ENCODE measurements at regions not wholly inside any gene's neighbourhood (a gene's known extent, or its start where the extent isn't known, plus 50 kb on each side); places are given as distances from the start of the nearest gene placed in this dataset.
"Not testable (repeated sequence)": the region's sequence is repeated elsewhere in the genome, so short reads cannot be mapped to it uniquely, and the experiment has no call there.

- H3K9me3 ChIP-seq (ENCODE audit: low read length), result no peaks in the 10 kb centered on the region
- H4K20me1 ChIP-seq (ENCODE audit: insufficient read depth, low read length), result no peaks in the 10 kb centered on the region
- 0 out of 2 replicates have a peak, but pooled peaks cover 4% of the 10 kb centered on the region for H3F3A ChIP-seq (ENCODE audit: insufficient read depth, low read length)
- H3K79me2 ChIP-seq (ENCODE audit: insufficient read depth, low read length), result no peaks in the 10 kb centered on the region
- H3K27me3 ChIP-seq (ENCODE audit: insufficient read depth, low read length), result no peaks in the 10 kb centered on the region
- H3K27ac ChIP-seq (ENCODE audit: low read depth, low read length, poor library complexity, severe bottlenecking), result peak overlapping the region; percentile 81
- peaks cover 41% of the 10 kb centered on the region for H3K4me1 ChIP-seq (ENCODE audit: insufficient read depth, low read length, severe bottlenecking)
- H2AFZ ChIP-seq (ENCODE audit: low read length), result no peak overlapping the region
- H3K36me3 ChIP-seq (ENCODE audit: insufficient read depth, low read length), result no peaks in the 10 kb centered on the region
- H3K4me3 ChIP-seq (ENCODE audit: low read depth, low read length, poor library complexity, severe bottlenecking), result no peak overlapping the region
- H3K4me2 ChIP-seq (ENCODE audit: low read length), result peak overlapping the region; percentile 54
- no peak for TF ChIP-seq EZH2 (IDR thresholded peaks at IDR 0.05; ENCODE audit: borderline replicate concordance, low read length)
- no peak for TF ChIP-seq CTCF (IDR thresholded peaks at IDR 0.05; ENCODE audit: low read length)
- no peaks in the 10 kb centered on the region for H3K9me2 ChIP-seq (ENCODE audit: low read depth, low read length)
- H3K9ac ChIP-seq (ENCODE audit: low read length), result peak overlapping the region; percentile 20
Observed at GRCh38 chr2:230636684-230637271, 75.9 kb upstream of the CAB39 start.

- H4K20me1 ChIP-seq (ENCODE audit: insufficient read depth, low read length); H3K79me2 ChIP-seq (ENCODE audit: insufficient read depth, low read length); H3K4me3 ChIP-seq (ENCODE audit: low read depth, low read length, poor library complexity, severe bottlenecking); H3K27me3 ChIP-seq (ENCODE audit: insufficient read depth, low read length); H3K9me2 ChIP-seq (ENCODE audit: low read depth, low read length); H3F3A ChIP-seq (ENCODE audit: insufficient read depth, low read length); H3K36me3 ChIP-seq (ENCODE audit: insufficient read depth, low read length); H2AFZ ChIP-seq (ENCODE audit: low read length); H3K9ac ChIP-seq (ENCODE audit: low read length); H3K9me3 ChIP-seq (ENCODE audit: low read length); H3K4me2 ChIP-seq (ENCODE audit: low read length): not testable (repeated sequence)
- Histone ChIP-seq H3K27ac (ENCODE audit: low read depth, low read length, poor library complexity, severe bottlenecking) (peak overlapping the region; percentile 81), H3K4me1 (ENCODE audit: insufficient read depth, low read length, severe bottlenecking) (peaks cover 44% of the 10 kb centered on the region)
Observed at GRCh38 chr2:230637486-230637885, 75.2 kb upstream of the CAB39 start.

- Histone ChIP-seq H3K36me3 (ENCODE audit: insufficient read depth, low read length) (no peaks in the 10 kb centered on the region), H3F3A (ENCODE audit: insufficient read depth, low read length) (0 out of 2 replicates have a peak, but pooled peaks cover 4% of the 10 kb centered on the region), H3K9ac (ENCODE audit: low read length) (no peak overlapping the region), H3K27me3 (ENCODE audit: insufficient read depth, low read length) (no peaks in the 10 kb centered on the region), H3K79me2 (ENCODE audit: insufficient read depth, low read length) (no peaks in the 10 kb centered on the region), H2AFZ (ENCODE audit: low read length) (no peak overlapping the region), H3K27ac (ENCODE audit: low read depth, low read length, poor library complexity, severe bottlenecking) (no peak overlapping the region), H3K4me3 (ENCODE audit: low read depth, low read length, poor library complexity, severe bottlenecking) (no peak overlapping the region), H3K4me1 (ENCODE audit: insufficient read depth, low read length, severe bottlenecking) (peaks cover 55% of the 10 kb centered on the region), H3K9me2 (ENCODE audit: low read depth, low read length) (no peaks in the 10 kb centered on the region), H3K4me2 (ENCODE audit: low read length) (no peak overlapping the region), H3K9me3 (ENCODE audit: low read length) (no peaks in the 10 kb centered on the region), H4K20me1 (ENCODE audit: insufficient read depth, low read length) (no peaks in the 10 kb centered on the region)
- TF ChIP-seq EZH2 (IDR thresholded peaks at IDR 0.05; ENCODE audit: borderline replicate concordance, low read length) (no peak), CTCF (IDR thresholded peaks at IDR 0.05; ENCODE audit: low read length) (no peak)
Observed at GRCh38 chr2:230640540-230641011, 72.1 kb upstream of the CAB39 start.

GRCh38 chr2:230642966-230643365 lies 69.7 kb upstream of the CAB39 start:
- TF ChIP-seq CTCF (IDR thresholded peaks at IDR 0.05; ENCODE audit: low read length), result no peak
- Histone ChIP-seq H3K27ac (ENCODE audit: low read depth, low read length, poor library complexity, severe bottlenecking) (no peak overlapping the region), H3K4me3 (ENCODE audit: low read depth, low read length, poor library complexity, severe bottlenecking) (no peak overlapping the region), H3K9me2 (ENCODE audit: low read depth, low read length) (no peaks in the 10 kb centered on the region), H3K4me2 (ENCODE audit: low read length) (no peak overlapping the region), H3K9me3 (ENCODE audit: low read length) (no peaks in the 10 kb centered on the region), H2AFZ (ENCODE audit: low read length) (peak overlapping the region; percentile 89; the same call in 1 of the 2 replicates), H3K36me3 (ENCODE audit: insufficient read depth, low read length) (no peaks in the 10 kb centered on the region), H3F3A (ENCODE audit: insufficient read depth, low read length) (0 out of 2 replicates have a peak, but pooled peaks cover 4% of the 10 kb centered on the region), H3K9ac (ENCODE audit: low read length) (no peak overlapping the region), H3K27me3 (ENCODE audit: insufficient read depth, low read length) (no peaks in the 10 kb centered on the region), H3K4me1 (ENCODE audit: insufficient read depth, low read length, severe bottlenecking) (peaks cover 34% of the 10 kb centered on the region), H4K20me1 (ENCODE audit: insufficient read depth, low read length) (no peaks in the 10 kb centered on the region), H3K79me2 (ENCODE audit: insufficient read depth, low read length) (no peaks in the 10 kb centered on the region)
